ENCODE measurements at regions not wholly inside any gene's neighbourhood (a gene's known extent, or its start where the extent isn't known, plus 50 kb on each side); places are given as distances from the start of the nearest gene placed in this dataset.
A peak's percentile ranks its signal among the peaks of the same experiment; 100 is the strongest.

DNA sequence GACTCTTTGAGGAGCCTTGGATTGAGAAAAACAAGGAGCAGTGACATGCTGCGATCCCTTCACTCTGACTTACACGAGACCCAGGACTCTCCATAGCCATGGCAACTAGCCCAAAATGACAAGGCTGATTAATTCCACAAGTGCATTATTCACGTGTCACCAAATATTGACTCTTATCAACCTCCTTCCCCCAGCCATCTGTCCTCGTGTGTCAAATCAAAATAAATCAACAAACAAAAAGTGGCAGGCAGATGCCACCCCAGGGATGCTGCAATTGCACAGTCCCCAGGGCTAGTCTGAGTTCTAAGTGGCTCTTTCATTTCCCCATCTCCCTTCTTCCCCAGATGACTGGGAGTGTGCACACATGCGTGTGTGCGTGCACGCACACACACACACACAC is 104.9 kb downstream of the AQP9 start:
- H3K4me3 ChIP-seq (ENCODE audit: low read length), result no peak overlapping the region
- peaks cover 10% of the 10 kb centered on the region for H3K9me3 Mint-ChIP-seq
- H3K9me3 ChIP-seq (ENCODE audit: control insufficient read depth, low read length), result peaks cover 15% of the 10 kb centered on the region
- H3K9ac ChIP-seq (ENCODE audit: extremely low read depth, low read length, poor library complexity, severe bottlenecking), result no peak overlapping the region
- H3K4me1 ChIP-seq (ENCODE audit: control insufficient read depth, insufficient read depth, low read length), result peaks cover 5% of the 10 kb centered on the region
- DNase-seq, result no peak
- H3K36me3 Mint-ChIP-seq (ENCODE audit: low read depth), result peaks cover under 1% of the 10 kb centered on the region
- peaks cover 17% of the 10 kb centered on the region for H3K27me3 Mint-ChIP-seq (ENCODE audit: insufficient read depth)
- TF ChIP-seq, protein P1, sequence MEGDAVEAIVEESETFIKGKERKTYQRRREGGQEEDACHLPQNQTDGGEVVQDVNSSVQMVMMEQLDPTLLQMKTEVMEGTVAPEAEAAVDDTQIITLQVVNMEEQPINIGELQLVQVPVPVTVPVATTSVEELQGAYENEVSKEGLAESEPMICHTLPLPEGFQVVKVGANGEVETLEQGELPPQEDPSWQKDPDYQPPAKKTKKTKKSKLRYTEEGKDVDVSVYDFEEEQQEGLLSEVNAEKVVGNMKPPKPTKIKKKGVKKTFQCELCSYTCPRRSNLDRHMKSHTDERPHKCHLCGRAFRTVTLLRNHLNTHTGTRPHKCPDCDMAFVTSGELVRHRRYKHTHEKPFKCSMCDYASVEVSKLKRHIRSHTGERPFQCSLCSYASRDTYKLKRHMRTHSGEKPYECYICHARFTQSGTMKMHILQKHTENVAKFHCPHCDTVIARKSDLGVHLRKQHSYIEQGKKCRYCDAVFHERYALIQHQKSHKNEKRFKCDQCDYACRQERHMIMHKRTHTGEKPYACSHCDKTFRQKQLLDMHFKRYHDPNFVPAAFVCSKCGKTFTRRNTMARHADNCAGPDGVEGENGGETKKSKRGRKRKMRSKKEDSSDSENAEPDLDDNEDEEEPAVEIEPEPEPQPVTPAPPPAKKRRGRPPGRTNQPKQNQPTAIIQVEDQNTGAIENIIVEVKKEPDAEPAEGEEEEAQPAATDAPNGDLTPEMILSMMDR (conservative IDR thresholded peaks at IDR 0.05), result no peak
- WGBS, 2 experiments (ENCODE audit: insufficient coverage in 1 of 2, insufficient read length in 1 of 2), result 93 to 94% methylated on average over 2 to 4 of the region's 7 CpGs
- no peak overlapping the region for H3K4me3 Mint-ChIP-seq
- H3K27ac ChIP-seq (ENCODE audit: low read depth, low read length), result no peak overlapping the region
- peaks cover 7% of the 10 kb centered on the region for H3K27me3 ChIP-seq (ENCODE audit: control insufficient read depth, insufficient read depth, low read length, poor library complexity, severe bottlenecking)
- no peak overlapping the region for H3K27ac Mint-ChIP-seq
- H3K4me1 Mint-ChIP-seq, result peaks cover 16% of the 10 kb centered on the region
- H3K36me3 ChIP-seq (ENCODE audit: control insufficient read depth, insufficient read depth, low read length), result no peaks in the 10 kb centered on the region

DNA sequence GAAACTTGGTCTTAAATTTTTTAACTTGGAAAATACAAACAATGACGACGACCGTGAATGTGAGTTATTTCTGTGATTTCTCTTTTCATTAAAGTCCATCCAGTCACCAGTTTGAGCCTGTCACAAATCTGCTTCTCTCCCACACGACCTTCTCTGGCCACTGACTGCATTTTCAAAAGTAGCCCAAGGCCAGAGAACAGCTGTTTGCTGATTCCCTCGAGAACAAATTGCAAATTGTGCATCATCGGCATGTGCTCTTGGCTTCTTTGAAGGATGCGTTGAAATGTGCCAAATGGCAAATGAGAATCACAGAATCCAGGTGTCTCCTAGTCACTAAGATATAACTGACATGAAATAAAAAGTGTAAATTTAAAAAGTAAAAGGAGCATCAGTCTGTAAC is 106.4 kb downstream of the AQP9 start:
- no peak overlapping the region for H3K27ac ChIP-seq (ENCODE audit: low read depth, low read length)
- no peaks in the 10 kb centered on the region for H3K36me3 ChIP-seq (ENCODE audit: control insufficient read depth, insufficient read depth, low read length)
- H3K27me3 Mint-ChIP-seq (ENCODE audit: insufficient read depth), result peaks cover 17% of the 10 kb centered on the region
- peaks cover 5% of the 10 kb centered on the region for H3K4me1 ChIP-seq (ENCODE audit: control insufficient read depth, insufficient read depth, low read length)
- no peaks in the 10 kb centered on the region for H3K9me3 ChIP-seq (ENCODE audit: control insufficient read depth, low read length)
- H3K9me3 Mint-ChIP-seq, result no peaks in the 10 kb centered on the region
- 87 to 91% methylated on average over 7 of the region's 7 CpGs for WGBS, 2 experiments (ENCODE audit: insufficient coverage in 1 of 2, insufficient read length in 1 of 2)
- peaks cover 7% of the 10 kb centered on the region for H3K27me3 ChIP-seq (ENCODE audit: control insufficient read depth, insufficient read depth, low read length, poor library complexity, severe bottlenecking)
- no peak overlapping the region for H3K27ac Mint-ChIP-seq
- H3K36me3 Mint-ChIP-seq (ENCODE audit: low read depth), result no peaks in the 10 kb centered on the region
- no peak for DNase-seq
- TF ChIP-seq, protein P1 (conservative IDR thresholded peaks at IDR 0.05), result no peak
- peaks cover 18% of the 10 kb centered on the region for H3K4me1 Mint-ChIP-seq
- H3K4me3 ChIP-seq (ENCODE audit: low read length), result no peak overlapping the region
- H3K4me3 Mint-ChIP-seq, result no peak overlapping the region
- no peak overlapping the region for H3K9ac ChIP-seq (ENCODE audit: extremely low read depth, low read length, poor library complexity, severe bottlenecking)

DNA sequence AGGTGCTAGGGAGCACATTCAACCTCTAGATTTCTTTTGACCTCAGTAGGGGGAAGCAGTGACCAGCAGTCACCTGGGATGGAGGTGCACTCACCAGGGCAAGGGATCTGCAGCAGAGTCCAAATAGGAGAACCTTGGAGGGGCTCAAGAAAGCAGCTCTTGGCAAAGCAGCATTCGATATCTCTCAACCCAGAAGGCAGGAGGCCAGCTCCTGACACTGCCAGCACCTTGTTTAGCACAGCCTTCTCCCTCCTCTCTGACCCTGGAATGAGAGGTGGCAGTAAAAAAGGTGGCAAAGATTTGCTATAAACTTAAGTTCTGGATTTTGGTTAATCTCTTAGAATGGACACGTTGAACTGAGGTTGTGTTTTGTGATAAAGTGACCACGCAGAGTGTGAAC is 107.9 kb downstream of the AQP9 start:
- H3K36me3 ChIP-seq (ENCODE audit: control insufficient read depth, insufficient read depth, low read length), result no peaks in the 10 kb centered on the region
- H3K27me3 ChIP-seq (ENCODE audit: control insufficient read depth, insufficient read depth, low read length, poor library complexity, severe bottlenecking), result peaks cover 7% of the 10 kb centered on the region
- WGBS, 2 experiments (ENCODE audit: insufficient coverage in 1 of 2, insufficient read length in 1 of 2), result 90 to 100% methylated on average over 1 to 3 of the region's 3 CpGs
- H3K9me3 ChIP-seq (ENCODE audit: control insufficient read depth, low read length), result no peaks in the 10 kb centered on the region
- H3K27ac ChIP-seq (ENCODE audit: low read depth, low read length), result no peak overlapping the region
- Mint-ChIP-seq H3K36me3 (ENCODE audit: low read depth) (no peaks in the 10 kb centered on the region), H3K4me1 (peaks cover 15% of the 10 kb centered on the region), H3K4me3 (no peak overlapping the region), H3K27ac (no peak overlapping the region), H3K9me3 (no peaks in the 10 kb centered on the region), H3K27me3 (ENCODE audit: insufficient read depth) (peaks cover 17% of the 10 kb centered on the region)
- TF ChIP-seq, protein P1 (conservative IDR thresholded peaks at IDR 0.05), result peak; percentile 21
- no peak overlapping the region for H3K4me3 ChIP-seq (ENCODE audit: low read length)
- peaks cover 5% of the 10 kb centered on the region for H3K4me1 ChIP-seq (ENCODE audit: control insufficient read depth, insufficient read depth, low read length)
- no peak for DNase-seq
- H3K9ac ChIP-seq (ENCODE audit: extremely low read depth, low read length, poor library complexity, severe bottlenecking), result no peak overlapping the region

Measured in endodermal cell (in vitro differentiated cells).